ENCODE measurements at regions not wholly inside any gene's neighbourhood (a gene's known extent, or its start where the extent isn't known, plus 50 kb on each side); places are given as distances from the start of the nearest gene placed in this dataset.

- ATAC-seq (ENCODE audit: low FRiP score in 2 of 2) (no peak), DNase-seq (no peak)
- Histone ChIP-seq H3K4me3 (no peak overlapping the region), H3K36me3 (no peaks in the 10 kb centered on the region), H3K27ac (no peak overlapping the region), H3K27me3 (no peaks in the 10 kb centered on the region), H3K4me1 (no peaks in the 10 kb centered on the region), H3K9me3 (no peaks in the 10 kb centered on the region)
- TF ChIP-seq EP300 (IDR thresholded peaks at IDR 0.05) (no peak), POLR2AphosphoS5 (IDR thresholded peaks at IDR 0.05) (no peak), POLR2A (IDR thresholded peaks at IDR 0.05) (no peak)
- TF ChIP-seq, protein P1, sequence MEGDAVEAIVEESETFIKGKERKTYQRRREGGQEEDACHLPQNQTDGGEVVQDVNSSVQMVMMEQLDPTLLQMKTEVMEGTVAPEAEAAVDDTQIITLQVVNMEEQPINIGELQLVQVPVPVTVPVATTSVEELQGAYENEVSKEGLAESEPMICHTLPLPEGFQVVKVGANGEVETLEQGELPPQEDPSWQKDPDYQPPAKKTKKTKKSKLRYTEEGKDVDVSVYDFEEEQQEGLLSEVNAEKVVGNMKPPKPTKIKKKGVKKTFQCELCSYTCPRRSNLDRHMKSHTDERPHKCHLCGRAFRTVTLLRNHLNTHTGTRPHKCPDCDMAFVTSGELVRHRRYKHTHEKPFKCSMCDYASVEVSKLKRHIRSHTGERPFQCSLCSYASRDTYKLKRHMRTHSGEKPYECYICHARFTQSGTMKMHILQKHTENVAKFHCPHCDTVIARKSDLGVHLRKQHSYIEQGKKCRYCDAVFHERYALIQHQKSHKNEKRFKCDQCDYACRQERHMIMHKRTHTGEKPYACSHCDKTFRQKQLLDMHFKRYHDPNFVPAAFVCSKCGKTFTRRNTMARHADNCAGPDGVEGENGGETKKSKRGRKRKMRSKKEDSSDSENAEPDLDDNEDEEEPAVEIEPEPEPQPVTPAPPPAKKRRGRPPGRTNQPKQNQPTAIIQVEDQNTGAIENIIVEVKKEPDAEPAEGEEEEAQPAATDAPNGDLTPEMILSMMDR (IDR thresholded peaks at IDR 0.05): no peak
- WGBS, 2 donors: 82% methylated on average over 3 of the region's 3 CpGs
Measured at GRCh38 chr3:101169516-101169915, 150.9 kb downstream of the IMPG2 start.

- H3K36me3 ChIP-seq: no peaks in the 10 kb centered on the region
- whole genome bisulfite sequencing, 2 donors: 92 to 100% methylated on average over 2 of the region's 2 CpGs
- no peak for DNase-seq
- no peaks in the 10 kb centered on the region for H3K27me3 ChIP-seq
- no peaks in the 10 kb centered on the region for H3K9me3 ChIP-seq
- no peak overlapping the region for H3K4me3 ChIP-seq
- no peaks in the 10 kb centered on the region for H3K4me1 ChIP-seq
- no peak overlapping the region for H3K27ac ChIP-seq
- TF ChIP-seq POLR2A (IDR thresholded peaks at IDR 0.05): no peak
- TF ChIP-seq POLR2AphosphoS5 (IDR thresholded peaks at IDR 0.05): no peak
- TF ChIP-seq EP300 (IDR thresholded peaks at IDR 0.05): no peak
- TF ChIP-seq, protein P1 (IDR thresholded peaks at IDR 0.05): no peak
- ATAC-seq (ENCODE audit: low FRiP score in 2 of 2): no peak
Measured at GRCh38 chr3:101167376-101167775, 153.0 kb downstream of the IMPG2 start.

- DNase-seq (no peak), ATAC-seq (ENCODE audit: low FRiP score in 2 of 2) (no peak)
- no peaks in the 10 kb centered on the region for H3K9me3 ChIP-seq
- no peak overlapping the region for H3K4me3 ChIP-seq
- no peaks in the 10 kb centered on the region for H3K27me3 ChIP-seq
- H3K4me1 ChIP-seq: no peaks in the 10 kb centered on the region
- WGBS, 2 donors: 94 to 98% methylated on average over 2 of the region's 2 CpGs
- no peak for TF ChIP-seq POLR2AphosphoS5 (IDR thresholded peaks at IDR 0.05)
- TF ChIP-seq, protein P1 (IDR thresholded peaks at IDR 0.05): no peak
- no peak for TF ChIP-seq EP300 (IDR thresholded peaks at IDR 0.05)
- no peak for TF ChIP-seq POLR2A (IDR thresholded peaks at IDR 0.05)
- H3K36me3 ChIP-seq: no peaks in the 10 kb centered on the region
- no peak overlapping the region for H3K27ac ChIP-seq
Measured at GRCh38 chr3:101166150-101166549, 154.2 kb downstream of the IMPG2 start.

DNA sequence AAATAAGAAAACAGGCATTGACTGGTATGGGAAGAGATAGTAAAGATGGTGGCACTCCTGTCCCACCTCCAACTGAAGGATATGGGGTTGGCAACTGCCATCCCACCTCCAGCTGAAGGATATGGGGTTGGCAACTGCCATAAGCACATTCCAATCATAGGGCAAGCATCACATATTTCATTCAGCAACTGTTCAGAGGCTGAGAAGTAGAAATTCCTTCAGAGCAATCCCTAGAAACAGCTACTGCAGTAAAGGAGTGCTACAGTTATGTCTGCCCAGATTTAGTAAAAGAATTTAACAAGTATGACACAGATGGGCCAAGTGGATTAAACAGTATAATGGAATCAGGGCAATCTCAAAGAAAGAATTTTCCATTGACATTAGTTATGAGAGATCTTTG, 156.8 kb downstream of the IMPG2 start:
- DNase-seq (no peak), ATAC-seq (ENCODE audit: low FRiP score in 2 of 2) (no peak)
- no peak overlapping the region for H3K27ac ChIP-seq
- TF ChIP-seq POLR2A (IDR thresholded peaks at IDR 0.05) (no peak), POLR2AphosphoS5 (IDR thresholded peaks at IDR 0.05) (no peak), EP300 (IDR thresholded peaks at IDR 0.05) (no peak)
- TF ChIP-seq, protein P1 (IDR thresholded peaks at IDR 0.05): no peak
- no peaks in the 10 kb centered on the region for H3K4me1 ChIP-seq
- no peaks in the 10 kb centered on the region for H3K9me3 ChIP-seq
- H3K27me3 ChIP-seq: no peaks in the 10 kb centered on the region
- H3K4me3 ChIP-seq: no peak overlapping the region
- H3K36me3 ChIP-seq: no peaks in the 10 kb centered on the region

GRCh38 chr3:101159478-101159877, 160.9 kb downstream of the IMPG2 start:
- no peak overlapping the region for H3K27ac ChIP-seq
- no peak overlapping the region for H3K4me3 ChIP-seq
- H3K27me3 ChIP-seq: no peaks in the 10 kb centered on the region
- no peaks in the 10 kb centered on the region for H3K4me1 ChIP-seq
- H3K36me3 ChIP-seq: no peaks in the 10 kb centered on the region
- TF ChIP-seq EP300 (IDR thresholded peaks at IDR 0.05): no peak
- TF ChIP-seq, protein P1 (IDR thresholded peaks at IDR 0.05): no peak
- no peak for TF ChIP-seq POLR2A (IDR thresholded peaks at IDR 0.05)
- no peak for TF ChIP-seq POLR2AphosphoS5 (IDR thresholded peaks at IDR 0.05)
- no peaks in the 10 kb centered on the region for H3K9me3 ChIP-seq
- DNase-seq (no peak), ATAC-seq (ENCODE audit: low FRiP score in 2 of 2) (no peak)
- WGBS, 2 donors: 92 to 94% methylated on average over 3 of the region's 3 CpGs
